ENCODE measurements at regions not wholly inside any gene's neighbourhood (a gene's known extent, or its start where the extent isn't known, plus 50 kb on each side); places are given as distances from the start of the nearest gene placed in this dataset.
"Not testable (repeated sequence)": the region's sequence is repeated elsewhere in the genome, so short reads cannot be mapped to it uniquely, and the experiment has no call there.

GRCh38 chr2:219751121-219751520 lies 123.7 kb downstream of the SLC4A3 start:
- H3K4me1 ChIP-seq (ENCODE audit: control insufficient read depth, insufficient read depth, low read length); H3K27ac ChIP-seq (ENCODE audit: extremely low read depth, low read depth, low read length); H3K36me3 ChIP-seq (ENCODE audit: control insufficient read depth in 2 of 2, insufficient read depth in 1 of 2, low read length in 2 of 2); H3K9me3 ChIP-seq (ENCODE audit: control insufficient read depth, insufficient read depth, low read depth, low read length); POLR2A ChIA-PET; H3K4me3 ChIP-seq (ENCODE audit: low read depth, low read length): not testable (repeated sequence)
- CTCF ChIA-PET = interaction anchor here (0.7 kb wide), 1 partner anchor 298 kb away, joined by 4 read pairs; no protein-coding TSS in a partner anchor

- H3K27ac ChIP-seq (ENCODE audit: extremely low read depth, low read depth, low read length) = no peak overlapping the region
- CTCF ChIA-PET = interaction anchor here (0.7 kb wide), 1 partner anchor 1821 kb away, joined by 4 read pairs; no protein-coding TSS in a partner anchor
- TF ChIP-seq ZNF610 (tag by site-specific recombination; IDR thresholded peaks at IDR 0.05; ENCODE audit: borderline replicate concordance) = no peak
- TF ChIP-seq ELK4 (IDR thresholded peaks at IDR 0.05; ENCODE audit: borderline replicate concordance, low read depth, low read length) = no peak
- no peak for TF ChIP-seq HOXD13 (CRISPR knock-in tag; IDR thresholded peaks at IDR 0.05; ENCODE audit: borderline replicate concordance)
- TF ChIP-seq ZFP37 (tag by site-specific recombination; IDR thresholded peaks at IDR 0.05) = no peak
- no peak for TF ChIP-seq FEZF1 (tag by site-specific recombination; IDR thresholded peaks at IDR 0.05)
- no peak for TF ChIP-seq ZNF654 (tag by site-specific recombination; IDR thresholded peaks at IDR 0.05; ENCODE audit: low read depth)
- TF ChIP-seq GLI4 (tag by site-specific recombination; IDR thresholded peaks at IDR 0.05) = no peak
- TF ChIP-seq ZNF239 (tag by site-specific recombination; IDR thresholded peaks at IDR 0.05) = no peak
- TF ChIP-seq ZNF558 (tag by site-specific recombination; IDR thresholded peaks at IDR 0.05) = no peak
- no peak for TF ChIP-seq ZFP3 (tag by site-specific recombination; IDR thresholded peaks at IDR 0.05; ENCODE audit: low read depth)
- TF ChIP-seq ZNF274 (IDR thresholded peaks at IDR 0.05; ENCODE audit: low read length) = no peak
- no peak for TF ChIP-seq ZNF274 (tag by site-specific recombination; IDR thresholded peaks at IDR 0.05; ENCODE audit: borderline replicate concordance)
- no peak for TF ChIP-seq ZNF600 (tag by site-specific recombination; IDR thresholded peaks at IDR 0.05)
- TF ChIP-seq CTCF (tag by site-specific recombination; IDR thresholded peaks at IDR 0.05) = no peak
- no peak for TF ChIP-seq BCL6B (tag by site-specific recombination; IDR thresholded peaks at IDR 0.05)
- no peak for TF ChIP-seq ZNF488 (tag by site-specific recombination; IDR thresholded peaks at IDR 0.05)
- TF ChIP-seq ZNF660 (tag by site-specific recombination; IDR thresholded peaks at IDR 0.05) = no peak
- no peak for TF ChIP-seq ZNF658 (tag by site-specific recombination; IDR thresholded peaks at IDR 0.05)
- no peak overlapping the region for H3K4me3 ChIP-seq (ENCODE audit: low read depth, low read length)
- no peaks in the 10 kb centered on the region for H3K9me3 ChIP-seq (ENCODE audit: control insufficient read depth, insufficient read depth, low read depth, low read length)
- POLR2A ChIA-PET = no interaction called here
- peaks cover 5% of the 10 kb centered on the region; the same call in 1 of the 2 replicates for H3K4me1 ChIP-seq (ENCODE audit: control insufficient read depth, insufficient read depth, low read length)
- no peaks in the 10 kb centered on the region for H3K36me3 ChIP-seq (ENCODE audit: control insufficient read depth in 2 of 2, insufficient read depth in 1 of 2, low read length in 2 of 2)
Measured at GRCh38 chr2:219752726-219753125, 125.3 kb downstream of the SLC4A3 start.
